EH (cell line): ENCODE measurements at regions not wholly inside any gene's neighbourhood (a gene's known extent, or its start where the extent isn't known, plus 50 kb on each side); places are given as distances from the start of the nearest gene placed in this dataset.
"Not testable (repeated sequence)": the region's sequence is repeated elsewhere in the genome, so short reads cannot be mapped to it uniquely, and the experiment has no call there.

Source experiments
- DNase-seq: peaks from one replicate; pipeline ENCODE4 v3.0.0-alpha.2; 2015; ENCODE audit warnings: low read depth

GRCh38 chr7:81433206-81433605 is 336.6 kb downstream of the HGF start:
- DNase-seq: no peak

GRCh38 chr7:81430761-81431160 is 339.1 kb downstream of the HGF start:
- no peak for DNase-seq

- DNase-seq: no peak
Observed at GRCh38 chr7:81430150-81430549, 339.7 kb downstream of the HGF start.

GRCh38 chr7:81427461-81427860 is 342.4 kb downstream of the HGF start:
- no peak for DNase-seq

- DNase-seq: no peak
Observed at GRCh38 chr7:81420526-81421226, 349.2 kb downstream of the HGF start.

GRCh38 chr7:81419731-81420130 is 350.1 kb downstream of the HGF start:
- no peak for DNase-seq

GRCh38 chr7:81416659-81417058 is 353.2 kb downstream of the HGF start:
- no peak for DNase-seq

GRCh38 chr7:81415181-81415580 is 354.7 kb downstream of the HGF start:
- peak; percentile 64 for DNase-seq

- DNase-seq: no peak
Observed at GRCh38 chr7:81414411-81414810, 355.4 kb downstream of the HGF start.

- DNase-seq: no peak
Observed at GRCh38 chr7:81410471-81411117, 359.3 kb downstream of the HGF start.

- DNase-seq: peak; percentile 26
Observed at GRCh38 chr7:81408728-81409127, 361.1 kb downstream of the HGF start.

GRCh38 chr7:81407094-81407493 is 362.8 kb downstream of the HGF start:
- DNase-seq: peak; percentile 82

- DNase-seq: no peak
Observed at GRCh38 chr7:81404669-81405068, 365.2 kb downstream of the HGF start.

GRCh38 chr7:81402227-81402626 is 367.6 kb downstream of the HGF start:
- peak; percentile 27 for DNase-seq

- no peak for DNase-seq
Observed at GRCh38 chr7:81399471-81399870, 370.4 kb downstream of the HGF start.

GRCh38 chr7:81394029-81394428 is 375.8 kb downstream of the HGF start:
- DNase-seq: no peak

GRCh38 chr7:81393018-81393417 is 376.8 kb downstream of the HGF start:
- DNase-seq: no peak

- DNase-seq: no peak
Observed at GRCh38 chr7:81385370-81385769, 384.5 kb downstream of the HGF start.

GRCh38 chr7:81383846-81384245 is 386.0 kb downstream of the HGF start:
- peak; percentile 62 for DNase-seq

GRCh38 chr7:81374641-81375040 is 395.2 kb downstream of the HGF start:
- DNase-seq: not testable (repeated sequence)

GRCh38 chr7:81370822-81371221 is 399.0 kb downstream of the HGF start:
- DNase-seq: no peak

GRCh38 chr7:81367326-81367931 is 402.4 kb downstream of the HGF start:
- peak; percentile 65 for DNase-seq

- DNase-seq: peak; percentile 21
Observed at GRCh38 chr7:81366546-81366945, 403.3 kb downstream of the HGF start.
